HEK293T (cell line): ENCODE measurements at regions not wholly inside any gene's neighbourhood (a gene's known extent, or its start where the extent isn't known, plus 50 kb on each side); places are given as distances from the start of the nearest gene placed in this dataset.
"Not testable (repeated sequence)": the region's sequence is repeated elsewhere in the genome, so short reads cannot be mapped to it uniquely, and the experiment has no call there.

Experiments used
- CTCF ChIA-PET: fragments of 350-600 bp; formaldehyde crosslinking; extraction: SDS; loops from one replicate; lab custom pipeline; 2021; ENCODE audit warnings: antibody characterized with exemption, inconsistent platforms; lab: Yijun Ruan, JAX
- POLR2A ChIA-PET: fragments of 350-600 bp; formaldehyde crosslinking; extraction: SDS; loops from one replicate; lab custom pipeline; 2020; ENCODE audit warnings: antibody characterized with exemption, inconsistent platforms; lab: Yijun Ruan, JAX
- DNase-seq: peaks from one replicate; pipeline ENCODE4 v3.0.0; 2012; ENCODE audit warnings: mixed read lengths; ENCODE audit errors: extremely low spot score
- ARNT ChIP-seq: fragments of 450-650 bp; IDR thresholded peaks from 2 replicates; pipeline ENCODE4 v1.6.1; 2017; ENCODE audit warnings: mild to moderate bottlenecking
- BHLHE40 ChIP-seq: fragments of 450-650 bp; IDR thresholded peaks from 2 replicates; pipeline ENCODE4 v1.6.1; 2016; ENCODE audit warnings: mild to moderate bottlenecking, moderate library complexity, borderline replicate concordance
- CTBP1 ChIP-seq: fragments of 450-650 bp; IDR thresholded peaks from 2 replicates; pipeline ENCODE4 v1.6.1; 2016; ENCODE audit warnings: borderline replicate concordance
- ELF4 ChIP-seq: fragments of 450-650 bp; IDR thresholded peaks from 2 replicates; pipeline ENCODE4 v1.6.1; 2017; ENCODE audit warnings: antibody characterized with exemption
- FOXA1 ChIP-seq: fragments of 450-650 bp; IDR thresholded peaks from 2 replicates; pipeline ENCODE4 v1.6.1; 2016; ENCODE audit warnings: mild to moderate bottlenecking
- FOXK2 ChIP-seq: fragments of 450-650 bp; IDR thresholded peaks from 2 replicates; pipeline ENCODE4 v1.6.1; 2016; ENCODE audit warnings: mild to moderate bottlenecking
- FOXM1 ChIP-seq: fragments of 450-650 bp; IDR thresholded peaks from 2 replicates; pipeline ENCODE4 v1.6.1; 2017; ENCODE audit warnings: mild to moderate bottlenecking, borderline replicate concordance
- HDGF ChIP-seq: fragments of 450-650 bp; IDR thresholded peaks from 2 replicates; pipeline ENCODE4 v1.6.1; 2017; ENCODE audit warnings: antibody characterized with exemption, borderline replicate concordance
- L3MBTL2 ChIP-seq: fragments of 450-650 bp; conservative IDR thresholded peaks from 2 replicates; pipeline ENCODE4 v1.6.1; 2016; ENCODE audit warnings: mild to moderate bottlenecking
- LEF1 ChIP-seq: fragments of 450-650 bp; IDR thresholded peaks from 2 replicates; pipeline ENCODE4 v1.6.1; 2017; ENCODE audit warnings: mild to moderate bottlenecking, borderline replicate concordance
- NFRKB ChIP-seq: fragments of 450-650 bp; IDR thresholded peaks from 2 replicates; pipeline ENCODE4 v1.6.1; 2016; ENCODE audit warnings: mild to moderate bottlenecking, moderate library complexity
- SP1 ChIP-seq: fragments of 450-650 bp; IDR thresholded peaks from 2 replicates; pipeline ENCODE4 v1.6.1; 2017
- SUZ12 ChIP-seq: fragments of 450-650 bp; IDR thresholded peaks from 2 replicates; pipeline ENCODE4 v1.6.1; 2016; ENCODE audit warnings: mild to moderate bottlenecking
- TARDBP ChIP-seq: fragments of 450-650 bp; IDR thresholded peaks from 2 replicates; pipeline ENCODE4 v1.6.1; 2016
- ZNF384 ChIP-seq: fragments of 450-650 bp; IDR thresholded peaks from 2 replicates; pipeline ENCODE4 v1.6.1; 2016
- TF ChIP-seq, protein P1 (sequence below): fragments of 450-650 bp; IDR thresholded peaks from 2 replicates; pipeline ENCODE4 v1.6.1; 2016

DNA sequence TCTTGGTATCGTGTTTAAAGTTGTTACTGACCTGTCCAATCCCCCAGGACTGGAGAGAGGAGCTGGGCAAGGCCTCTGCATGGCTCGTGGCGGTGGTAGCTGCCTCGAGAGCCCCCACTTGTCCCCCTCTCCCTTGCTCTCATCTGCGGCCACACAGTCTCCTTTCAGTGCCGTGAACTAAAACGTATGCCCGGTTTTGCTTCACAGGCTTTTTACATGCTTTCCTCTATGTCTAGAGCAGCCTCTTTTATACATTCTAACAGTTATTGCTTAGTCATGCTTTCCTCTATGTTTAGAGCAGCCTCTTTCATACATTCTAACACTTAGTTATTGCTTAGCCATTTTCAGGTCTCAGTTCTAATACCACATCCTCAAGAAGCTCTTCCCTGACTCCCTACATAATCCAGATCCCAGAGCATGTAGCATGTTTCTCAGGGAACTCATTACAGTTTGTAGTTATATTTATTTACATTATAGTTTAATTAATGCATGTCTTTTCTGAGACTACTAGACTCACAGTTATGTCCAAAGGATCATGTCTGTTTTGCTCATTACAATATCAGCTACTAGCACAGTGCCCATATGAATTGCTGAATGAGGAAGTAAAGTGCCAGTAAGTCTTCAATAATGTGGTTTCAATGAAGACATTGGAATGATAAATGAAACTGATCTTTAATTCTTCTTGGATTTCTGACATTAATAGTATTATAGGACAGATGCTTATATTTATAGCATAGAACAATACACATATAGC is 66.5 kb upstream of the TBL1XR1 start:
- ChIA-PET CTCF (no interaction called here), POLR2A (no interaction called here)
- TF ChIP-seq HDGF (no peak), FOXK2 (no peak), ARNT (no peak), SP1 (no peak), CTBP1 (no peak), SUZ12 (no peak), BHLHE40 (no peak), FOXA1 (no peak), NFRKB (no peak), ZNF384 (no peak), TARDBP (no peak), L3MBTL2 (no peak), LEF1 (no peak), ELF4 (no peak), FOXM1 (no peak)
- TF ChIP-seq, protein P1, sequence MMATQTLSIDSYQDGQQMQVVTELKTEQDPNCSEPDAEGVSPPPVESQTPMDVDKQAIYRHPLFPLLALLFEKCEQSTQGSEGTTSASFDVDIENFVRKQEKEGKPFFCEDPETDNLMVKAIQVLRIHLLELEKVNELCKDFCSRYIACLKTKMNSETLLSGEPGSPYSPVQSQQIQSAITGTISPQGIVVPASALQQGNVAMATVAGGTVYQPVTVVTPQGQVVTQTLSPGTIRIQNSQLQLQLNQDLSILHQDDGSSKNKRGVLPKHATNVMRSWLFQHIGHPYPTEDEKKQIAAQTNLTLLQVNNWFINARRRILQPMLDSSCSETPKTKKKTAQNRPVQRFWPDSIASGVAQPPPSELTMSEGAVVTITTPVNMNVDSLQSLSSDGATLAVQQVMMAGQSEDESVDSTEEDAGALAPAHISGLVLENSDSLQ, result no peak
- no peak for DNase-seq

DNA sequence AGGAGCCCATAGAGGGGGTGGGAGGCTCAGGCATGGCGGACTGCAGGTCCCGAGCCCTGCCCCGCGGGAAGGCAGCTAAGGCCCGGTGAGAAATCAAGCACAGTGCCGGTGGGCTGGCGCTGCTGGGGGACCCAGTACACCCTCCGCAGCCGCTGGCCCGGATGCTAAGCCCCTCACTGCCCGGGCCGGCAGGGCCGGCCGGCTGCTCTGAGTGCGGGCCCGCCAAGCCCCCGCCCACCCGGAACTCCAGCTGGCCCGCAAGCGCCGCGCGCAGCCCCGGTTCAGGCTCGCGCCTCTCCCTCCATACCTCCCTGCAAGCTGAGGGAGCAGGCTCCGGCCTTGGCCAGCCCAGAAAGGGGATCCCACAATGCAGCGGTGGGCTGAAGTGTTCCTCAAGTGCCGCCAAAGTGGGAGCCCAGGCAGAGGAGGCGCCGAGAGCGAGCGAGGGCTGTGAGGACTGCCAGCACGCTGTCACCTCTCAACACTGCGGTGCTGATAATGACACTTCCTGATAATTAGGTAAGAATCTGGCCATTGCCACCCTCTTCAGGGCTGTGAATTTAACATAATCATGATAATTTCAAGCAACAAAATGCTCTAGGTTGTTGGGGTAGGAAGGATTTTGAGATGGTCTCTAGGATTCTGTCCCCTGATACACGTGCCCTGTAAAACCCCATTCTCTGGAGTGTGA is 74.7 kb upstream of the TBL1XR1 start:
- DNase-seq, CTCF ChIA-PET, POLR2A ChIA-PET: not testable (repeated sequence)

DNA sequence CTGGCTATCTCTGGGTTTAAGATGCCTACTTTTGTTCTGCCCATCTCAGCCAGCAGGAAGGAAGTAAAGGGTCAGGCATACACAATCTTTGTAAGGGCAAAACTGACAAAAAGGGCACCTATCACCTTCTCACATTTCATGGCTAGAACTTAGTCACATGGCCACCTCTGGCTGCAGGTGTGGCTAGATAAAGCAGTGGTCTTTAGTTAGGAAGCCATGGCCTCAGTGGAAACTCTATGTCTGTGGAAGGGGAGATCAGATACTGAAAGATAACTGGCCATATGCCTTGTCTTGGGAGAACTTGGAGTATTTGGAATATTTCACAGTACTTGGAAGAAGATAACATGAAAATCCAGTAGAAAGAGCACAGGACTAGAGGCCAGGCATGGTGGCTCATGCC is 80.7 kb upstream of the TBL1XR1 start:
- no peak for TF ChIP-seq NFRKB
- no peak for TF ChIP-seq HDGF
- no peak for TF ChIP-seq LEF1
- TF ChIP-seq FOXA1, result no peak
- TF ChIP-seq, protein P1, result no peak
- TF ChIP-seq CTBP1, result no peak
- no peak for TF ChIP-seq SP1
- no peak for TF ChIP-seq FOXK2
- CTCF ChIA-PET, result no interaction called here
- POLR2A ChIA-PET, result no interaction called here
- DNase-seq, result no peak

DNA sequence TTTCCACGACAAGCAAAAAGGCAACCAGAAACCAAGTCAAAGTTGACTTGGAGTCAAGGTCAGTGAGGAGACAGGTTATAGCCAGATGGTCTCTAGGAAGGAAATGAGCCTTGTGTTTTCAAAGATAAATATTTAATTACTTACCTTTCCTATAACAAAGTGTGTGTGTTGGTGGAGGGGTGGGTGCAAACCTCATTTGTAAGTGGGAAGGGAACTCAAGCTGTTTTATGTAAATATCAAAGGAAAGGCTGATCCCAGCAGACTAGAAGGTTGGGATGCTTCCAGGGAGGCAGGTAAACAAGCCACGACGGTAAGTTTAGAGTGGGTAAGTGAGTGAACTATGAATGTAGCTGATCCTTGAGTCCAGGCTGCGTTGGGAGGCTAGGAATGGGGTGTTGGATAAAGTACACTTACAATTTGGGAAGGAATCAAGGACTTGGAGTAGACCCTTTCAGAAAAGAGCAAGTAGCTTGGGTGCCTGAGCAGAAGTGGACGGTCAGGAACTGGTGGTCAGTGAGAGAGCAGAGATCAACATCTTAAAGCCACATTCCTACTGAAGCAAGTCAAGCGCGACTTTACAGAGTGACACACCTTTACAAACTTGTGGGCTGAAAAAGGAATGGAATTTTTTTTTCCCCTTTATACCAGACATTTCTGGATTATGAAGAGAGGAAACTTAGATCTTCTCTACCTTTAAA is 82.0 kb upstream of the TBL1XR1 start:
- no peak for DNase-seq
- TF ChIP-seq LEF1 (no peak), ARNT (no peak), FOXA1 (no peak), CTBP1 (no peak), HDGF (no peak), L3MBTL2 (no peak)
- POLR2A ChIA-PET, result no interaction called here
- CTCF ChIA-PET, result no interaction called here

DNA sequence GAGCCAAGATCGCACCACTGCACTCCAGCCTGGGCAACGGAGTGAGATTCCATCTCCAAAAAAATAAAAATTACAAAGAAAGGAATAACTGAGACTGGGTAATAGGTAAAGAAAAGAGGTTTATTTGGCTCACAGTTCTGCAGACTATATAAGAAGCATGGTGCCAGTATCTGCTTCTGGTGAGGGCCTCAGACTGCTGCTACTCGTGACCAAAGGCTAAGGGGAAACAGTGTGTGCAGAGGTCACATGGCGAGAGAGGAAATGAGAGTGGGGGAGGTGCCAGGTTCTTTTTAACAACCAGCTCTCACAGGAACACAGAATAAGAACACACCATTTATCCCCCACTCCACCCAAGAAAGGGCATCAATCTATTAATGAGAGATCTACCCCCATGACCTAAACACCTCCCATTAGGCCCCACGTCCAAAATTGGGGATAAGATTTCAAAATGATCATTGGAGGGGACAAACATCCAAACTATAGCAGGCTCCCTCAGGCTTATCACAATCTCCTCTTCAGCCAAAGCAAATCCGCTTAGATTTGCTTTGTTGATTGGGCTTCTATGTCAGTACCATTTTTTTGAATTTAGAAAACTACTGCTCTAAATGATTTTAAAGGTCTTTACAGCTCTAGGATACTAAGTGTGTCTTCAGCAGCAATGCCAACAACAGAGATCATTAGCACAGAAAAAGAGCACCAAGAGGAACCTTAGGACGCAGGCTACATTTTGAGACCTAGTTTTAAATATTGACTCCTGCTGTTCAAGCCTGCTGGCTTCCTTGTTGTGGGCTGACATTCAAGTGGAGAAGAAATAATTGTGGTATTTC is 84.2 kb upstream of the TBL1XR1 start:
- DNase-seq, result no peak
- CTCF ChIA-PET, result no interaction called here
- POLR2A ChIA-PET, result no interaction called here
- TF ChIP-seq SUZ12, result no peak
- TF ChIP-seq TARDBP, result no peak
- no peak for TF ChIP-seq ZNF384
- TF ChIP-seq NFRKB, result no peak
- TF ChIP-seq, protein P1, result no peak

DNA sequence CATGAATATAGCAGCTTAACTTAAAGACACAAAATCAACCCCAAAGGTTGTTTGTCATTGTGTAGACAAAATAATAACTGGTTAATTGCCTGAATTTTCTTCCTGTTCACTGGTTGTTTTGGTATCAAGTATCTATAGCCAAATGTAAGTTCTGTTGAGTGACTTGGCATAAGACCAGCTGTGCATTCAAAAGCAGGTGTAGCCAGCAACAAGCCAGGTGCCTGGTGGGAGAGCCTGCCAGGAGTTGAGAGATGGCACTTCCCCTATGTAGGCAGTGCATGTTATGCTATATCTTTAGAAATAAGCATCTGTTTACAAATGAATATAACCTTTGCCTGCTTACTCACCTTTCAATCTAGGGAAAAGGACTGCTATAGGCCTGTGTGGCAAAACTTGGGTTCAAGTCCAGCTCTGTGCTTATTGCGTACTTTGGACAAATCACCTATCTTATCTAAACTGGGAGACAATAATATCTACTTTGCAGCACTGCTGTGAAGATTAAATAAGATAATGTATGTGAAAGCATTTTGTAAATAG is 84.9 kb upstream of the TBL1XR1 start:
- CTCF ChIA-PET, result no interaction called here
- POLR2A ChIA-PET, result no interaction called here
- no peak for TF ChIP-seq FOXK2
- no peak for TF ChIP-seq FOXA1
- TF ChIP-seq L3MBTL2, result no peak
- TF ChIP-seq ELF4, result no peak
- no peak for TF ChIP-seq ARNT
- TF ChIP-seq SUZ12, result no peak
- no peak for DNase-seq
